Fibroblast of pulmonary artery (primary cell): ENCODE measurements at regions not wholly inside any gene's neighbourhood (a gene's known extent, or its start where the extent isn't known, plus 50 kb on each side); places are given as distances from the start of the nearest gene placed in this dataset.

Source experiments
- DNase-seq: peaks from one replicate; pipeline ENCODE4 v3.0.0-alpha.2; 2010; ENCODE audit warnings: low read depth
- H3K4me3 ChIP-seq: replicated peaks from 2 replicates; pipeline ENCODE4 v1.5.1; 2011; ENCODE audit warnings: low read depth, mild to moderate bottlenecking, control low read depth, low read length, moderate library complexity
- TF ChIP-seq, protein P1 (sequence below): IDR thresholded peaks from 2 replicates; pipeline ENCODE4 v1.5.1; 2011; ENCODE audit warnings: mild to moderate bottlenecking, control low read depth, low read length, inconsistent platforms; ENCODE audit errors: missing control alignments

DNA sequence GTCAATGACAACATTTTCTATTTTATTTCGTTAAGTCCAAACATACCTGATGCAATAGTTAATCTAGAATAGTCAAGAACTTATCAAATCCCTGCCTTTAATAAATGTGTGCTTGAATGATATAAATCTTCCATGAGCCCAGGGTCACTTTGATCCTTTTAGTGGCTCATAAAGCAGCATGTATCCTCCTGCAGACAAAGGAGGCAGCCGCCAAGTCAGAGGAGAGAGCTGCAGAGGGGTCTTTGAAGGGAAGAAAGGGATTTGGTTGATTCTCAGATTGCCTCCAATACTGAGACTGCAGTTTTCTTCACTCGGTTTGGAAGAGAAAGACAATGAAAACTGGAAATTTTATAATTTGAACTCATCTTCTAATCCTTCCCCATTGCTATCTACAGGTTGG is 378.4 kb upstream of the PIK3C3 start:
- DNase-seq, result no peak
- TF ChIP-seq, protein P1, sequence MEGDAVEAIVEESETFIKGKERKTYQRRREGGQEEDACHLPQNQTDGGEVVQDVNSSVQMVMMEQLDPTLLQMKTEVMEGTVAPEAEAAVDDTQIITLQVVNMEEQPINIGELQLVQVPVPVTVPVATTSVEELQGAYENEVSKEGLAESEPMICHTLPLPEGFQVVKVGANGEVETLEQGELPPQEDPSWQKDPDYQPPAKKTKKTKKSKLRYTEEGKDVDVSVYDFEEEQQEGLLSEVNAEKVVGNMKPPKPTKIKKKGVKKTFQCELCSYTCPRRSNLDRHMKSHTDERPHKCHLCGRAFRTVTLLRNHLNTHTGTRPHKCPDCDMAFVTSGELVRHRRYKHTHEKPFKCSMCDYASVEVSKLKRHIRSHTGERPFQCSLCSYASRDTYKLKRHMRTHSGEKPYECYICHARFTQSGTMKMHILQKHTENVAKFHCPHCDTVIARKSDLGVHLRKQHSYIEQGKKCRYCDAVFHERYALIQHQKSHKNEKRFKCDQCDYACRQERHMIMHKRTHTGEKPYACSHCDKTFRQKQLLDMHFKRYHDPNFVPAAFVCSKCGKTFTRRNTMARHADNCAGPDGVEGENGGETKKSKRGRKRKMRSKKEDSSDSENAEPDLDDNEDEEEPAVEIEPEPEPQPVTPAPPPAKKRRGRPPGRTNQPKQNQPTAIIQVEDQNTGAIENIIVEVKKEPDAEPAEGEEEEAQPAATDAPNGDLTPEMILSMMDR, result no peak

DNA sequence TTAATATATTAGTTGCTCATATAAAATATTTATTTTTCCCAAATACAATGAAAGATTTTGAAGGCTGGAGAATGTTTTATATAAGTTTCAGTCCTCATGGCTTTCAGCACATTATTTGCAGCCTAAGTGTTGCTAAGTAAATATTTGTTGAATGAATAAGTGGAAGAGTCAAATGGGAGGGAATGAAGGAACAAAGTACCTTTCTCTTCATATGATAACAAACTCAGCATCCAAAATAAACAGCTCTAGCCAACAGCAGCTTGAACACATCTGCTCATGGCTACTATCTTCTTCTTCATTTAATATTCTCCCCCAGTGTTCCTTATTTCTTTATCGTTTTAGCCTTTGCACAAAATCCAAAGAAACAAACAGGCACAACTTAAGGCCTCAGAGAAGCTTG is 385.2 kb upstream of the PIK3C3 start:
- no peak for DNase-seq
- H3K4me3 ChIP-seq, result no peak overlapping the region
- TF ChIP-seq, protein P1, result no peak

More for the DNA sequence above, 378.4 kb upstream of the PIK3C3 start:
- no peak overlapping the region for H3K4me3 ChIP-seq

DNA sequence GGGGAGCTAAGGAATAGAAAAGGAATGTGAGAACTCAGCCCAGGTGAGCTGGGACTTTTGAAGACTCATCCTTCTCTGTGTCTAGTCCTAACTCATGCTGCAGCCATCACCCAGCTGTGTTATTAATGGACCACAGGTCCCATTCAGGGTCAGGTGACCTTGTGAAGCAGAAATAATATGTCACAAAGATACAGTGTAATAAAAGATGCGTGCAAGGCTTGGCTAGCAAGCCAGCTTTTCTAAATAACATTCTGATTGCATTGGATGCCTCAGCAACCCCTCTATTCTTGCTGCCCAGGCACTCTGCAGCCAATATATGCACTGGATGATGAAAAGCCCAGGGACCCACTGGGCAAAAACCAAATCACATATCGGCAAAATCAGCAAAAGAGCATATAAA is 393.1 kb upstream of the PIK3C3 start:
- TF ChIP-seq, protein P1, result no peak
- DNase-seq, result no peak
- H3K4me3 ChIP-seq, result no peak overlapping the region

DNA sequence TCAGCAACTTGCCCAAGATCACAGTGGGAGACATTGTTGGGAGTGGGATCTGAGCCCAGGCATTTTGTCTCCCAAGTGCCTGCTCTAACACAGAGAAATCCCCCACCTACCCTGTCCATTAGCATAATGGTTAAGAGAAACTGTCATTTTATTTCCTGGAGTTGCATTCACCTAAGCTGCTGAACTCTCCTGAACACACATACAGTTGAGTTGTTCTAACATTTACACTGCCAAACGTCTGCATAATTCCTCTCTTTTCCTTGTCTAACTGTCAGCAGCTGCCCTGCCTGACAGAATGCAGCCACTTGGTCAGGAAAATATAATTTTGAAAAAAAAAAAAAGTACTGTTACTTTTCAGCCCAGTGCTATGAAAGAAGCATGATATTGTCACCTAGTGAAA is 396.3 kb upstream of the PIK3C3 start:
- no peak for DNase-seq
- TF ChIP-seq, protein P1, result no peak
- no peak overlapping the region for H3K4me3 ChIP-seq

DNA sequence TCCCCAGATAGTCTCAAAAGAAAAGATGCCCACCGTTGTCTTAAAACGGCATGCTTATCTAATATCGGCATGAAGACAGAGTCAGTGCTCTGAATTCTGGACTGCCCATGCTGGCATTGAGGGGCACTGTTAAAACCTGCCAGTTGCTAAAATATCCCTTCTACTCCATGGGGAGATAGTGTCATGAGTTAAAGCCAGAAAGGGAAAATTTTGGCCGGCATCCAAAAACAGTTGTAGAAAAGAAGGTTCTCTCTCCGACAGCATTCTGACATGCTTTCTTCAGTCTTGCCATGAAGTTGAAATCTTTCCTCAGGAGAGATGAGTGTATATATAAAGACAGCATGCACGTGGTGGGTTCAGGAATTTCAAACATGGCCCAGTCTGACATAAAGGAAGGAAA is 401.3 kb upstream of the PIK3C3 start:
- TF ChIP-seq, protein P1, result no peak

DNA sequence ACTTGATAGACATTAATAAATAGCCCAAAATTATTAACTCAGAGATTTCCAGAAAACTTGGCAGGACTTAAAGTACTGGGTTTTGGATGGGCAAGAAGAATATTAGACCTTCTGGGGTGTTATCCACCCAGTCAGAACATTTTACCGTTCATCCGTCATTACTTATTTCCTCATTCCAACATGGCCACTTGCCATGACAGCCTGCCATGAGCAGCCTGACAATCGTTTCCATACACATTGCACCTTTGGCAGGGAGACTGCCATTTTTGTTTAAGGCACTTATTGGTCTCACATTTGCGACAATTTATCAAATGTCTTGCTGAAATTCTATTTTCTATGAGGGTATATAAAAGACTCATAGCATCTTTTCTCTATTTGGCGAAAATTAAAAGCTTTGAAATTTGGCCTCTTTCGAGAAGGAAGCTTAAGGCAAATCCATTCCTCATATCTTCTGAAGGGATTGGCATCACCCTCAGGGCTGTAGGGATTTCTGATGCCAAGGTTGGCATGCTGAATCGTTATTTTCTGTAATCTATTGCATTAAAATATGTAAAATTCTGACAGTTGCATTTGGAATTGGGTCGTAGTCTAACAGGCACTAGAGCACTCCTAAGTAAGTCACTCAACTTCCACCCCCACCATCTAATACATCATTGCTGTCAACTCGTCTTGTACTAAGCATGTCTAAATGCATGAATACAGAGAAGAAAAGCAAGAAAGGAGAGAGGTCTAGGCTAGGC is 406.3 kb upstream of the PIK3C3 start:
- no peak for DNase-seq
- TF ChIP-seq, protein P1, result no peak
- no peak overlapping the region for H3K4me3 ChIP-seq

More for the DNA sequence above, 401.3 kb upstream of the PIK3C3 start:
- no peak overlapping the region for H3K4me3 ChIP-seq
- peak; percentile 27 for DNase-seq
